Gastrocnemius medialis (tissue), 4 donors: ENCODE measurements at regions not wholly inside any gene's neighbourhood (a gene's known extent, or its start where the extent isn't known, plus 50 kb on each side); places are given as distances from the start of the nearest gene placed in this dataset.

Source experiments
- ATAC-seq, 2 donors: fragments of 150-250 bp; one replicate each; pipeline ENCODE4 v1.9.1; 2016
- DNase-seq, 2 donors: peaks; one replicate each; pipeline ENCODE4 v3.0.0-alpha.2; 2019
- H3K27ac ChIP-seq, 4 donors: fragments of 200-600 bp; sonication (generic); 1 replicate in 1 of 4; 2 replicates in 3 of 4; pipeline ENCODE4 v1.5.1; 2016 to 2018; ENCODE audit warnings: mild to moderate bottlenecking in 2 of 4, moderate library complexity in 1 of 4
- H3K27me3 ChIP-seq, 3 donors: fragments of 200-600 bp; sonication (generic) in 2 of 3; 1 replicate in 1 of 3; 2 replicates in 2 of 3; pipeline versions ENCODE4 v1.5.1 to v1.6.0; 2016 to 2019; ENCODE audit warnings: mild to moderate bottlenecking in 1 of 3, moderate library complexity in 1 of 3
- H3K36me3 ChIP-seq, 2 donors: fragments of 200-600 bp; sonication (generic) in 1 of 2; one replicate each; pipeline ENCODE4 v1.5.1; 2017 to 2018
- H3K4me1 ChIP-seq, 2 donors: fragments of 200-600 bp; sonication (generic) in 1 of 2; one replicate each; pipeline ENCODE4 v1.5.1; 2016 to 2017; ENCODE audit warnings: mild to moderate bottlenecking in 2 of 2
- H3K4me3 ChIP-seq, 4 donors: fragments of 200-600 bp; sonication (generic) in 3 of 4; 1 replicate in 1 of 4; 2 replicates in 3 of 4; pipeline ENCODE4 v1.5.1; 2016 to 2019; ENCODE audit warnings: mild to moderate bottlenecking in 2 of 4
- H3K9me3 ChIP-seq, 3 donors: fragments of 200-600 bp; sonication (generic) in 2 of 3; 1 replicate in 1 of 3; 2 replicates in 2 of 3; pipeline ENCODE4 v1.5.1; 2016 to 2019
- POLR2A ChIP-seq, 2 donors: fragments of 450-650 bp; IDR thresholded peaks; one replicate each; pipeline ENCODE4 v1.6.1; 2017; ENCODE audit warnings: antibody characterized with exemption in 2 of 2, mild to moderate bottlenecking in 2 of 2, moderate library complexity in 2 of 2
- in situ Hi-C, 4 donors: fragments of 200-750 bp; cut with MboI; loops; one replicate each; pipeline versions ENCODE4 v1.15.0 to v1.8.0; 2017; ENCODE audit warnings: low sequenced_read_pairs in 4 of 4
- intact Hi-C: fragments of 100-400 bp; cut with DNase I; formaldehyde crosslinking; loops from one replicate; pipeline ENCODE4 v1.15.1; 2023; ENCODE audit warnings: low total_unique reads
- TF ChIP-seq, protein P1 (sequence below), 5 experiments: fragments of 450-650 bp in 3 of 5; fragments of 200-600 bp in 2 of 5; sonication (generic) in 2 of 5; IDR thresholded peaks in 4 of 5; conservative IDR thresholded peaks in 1 of 5; 1 replicate in 4 of 5; 2 replicates in 1 of 5; pipeline ENCODE4 v1.5.1; 2016 to 2019; ENCODE audit warnings: antibody characterized with exemption in 5 of 5, mild to moderate bottlenecking in 3 of 5, moderate library complexity in 3 of 5

DNA sequence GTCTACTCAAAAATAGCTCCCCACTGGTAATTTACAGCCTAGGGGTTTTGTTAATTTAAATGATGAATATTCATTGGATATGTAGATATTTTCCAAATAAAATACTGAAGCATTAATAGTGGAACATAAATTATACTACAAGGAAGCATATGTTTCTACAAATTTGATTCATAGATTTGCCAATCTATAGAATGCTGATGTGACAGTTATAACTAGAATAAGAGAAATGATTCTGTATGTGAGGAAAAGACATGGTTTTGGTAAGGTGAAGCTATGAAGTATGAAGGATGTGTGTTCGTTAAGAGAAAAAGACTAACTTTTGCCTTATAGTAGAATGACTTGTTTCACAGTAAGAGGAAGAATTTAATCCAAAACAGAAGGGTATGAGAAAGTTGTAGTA is 61.3 kb downstream of the IARS1 start:
- Histone ChIP-seq H3K4me1 (no peaks in the 10 kb centered on the region), H3K9me3 (no peaks in the 10 kb centered on the region), H3K36me3 (peaks cover 0 to 66% of the 10 kb centered on the region in 2 donors), H3K4me3 (no peak overlapping the region), H3K27me3 (no peaks in the 10 kb centered on the region), H3K27ac (no peak overlapping the region)
- TF ChIP-seq, protein P1, sequence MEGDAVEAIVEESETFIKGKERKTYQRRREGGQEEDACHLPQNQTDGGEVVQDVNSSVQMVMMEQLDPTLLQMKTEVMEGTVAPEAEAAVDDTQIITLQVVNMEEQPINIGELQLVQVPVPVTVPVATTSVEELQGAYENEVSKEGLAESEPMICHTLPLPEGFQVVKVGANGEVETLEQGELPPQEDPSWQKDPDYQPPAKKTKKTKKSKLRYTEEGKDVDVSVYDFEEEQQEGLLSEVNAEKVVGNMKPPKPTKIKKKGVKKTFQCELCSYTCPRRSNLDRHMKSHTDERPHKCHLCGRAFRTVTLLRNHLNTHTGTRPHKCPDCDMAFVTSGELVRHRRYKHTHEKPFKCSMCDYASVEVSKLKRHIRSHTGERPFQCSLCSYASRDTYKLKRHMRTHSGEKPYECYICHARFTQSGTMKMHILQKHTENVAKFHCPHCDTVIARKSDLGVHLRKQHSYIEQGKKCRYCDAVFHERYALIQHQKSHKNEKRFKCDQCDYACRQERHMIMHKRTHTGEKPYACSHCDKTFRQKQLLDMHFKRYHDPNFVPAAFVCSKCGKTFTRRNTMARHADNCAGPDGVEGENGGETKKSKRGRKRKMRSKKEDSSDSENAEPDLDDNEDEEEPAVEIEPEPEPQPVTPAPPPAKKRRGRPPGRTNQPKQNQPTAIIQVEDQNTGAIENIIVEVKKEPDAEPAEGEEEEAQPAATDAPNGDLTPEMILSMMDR (IDR thresholded peaks at IDR 0.05 in 4 of 5, conservative IDR thresholded peaks at IDR 0.05 in 1 of 5) = no peak
- TF ChIP-seq POLR2A (IDR thresholded peaks at IDR 0.05) = no peak
- ATAC-seq = no peak
- DNase-seq = no peak
- in situ Hi-C loops (no loop called here), intact Hi-C loops (no loop called here)

DNA sequence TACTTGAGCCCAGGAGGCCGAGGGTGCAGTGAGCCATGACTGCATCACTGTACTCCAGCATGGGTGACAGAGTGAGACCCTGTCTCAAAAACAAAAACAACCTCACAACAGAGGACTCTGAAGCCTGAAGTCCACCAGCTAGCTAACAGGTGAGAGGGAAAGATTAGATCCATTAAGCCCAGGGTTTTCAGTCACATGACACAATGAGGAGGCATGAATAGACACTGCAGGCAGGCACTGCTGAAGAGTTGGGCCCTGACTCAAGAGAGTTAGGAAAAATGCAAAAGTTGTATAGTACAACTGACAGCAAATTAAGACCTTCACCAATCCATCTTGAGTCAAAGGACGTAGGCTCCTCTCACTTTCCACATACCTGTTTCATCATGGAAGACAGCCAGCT is 64.9 kb downstream of the IARS1 start:
- ATAC-seq = no peak
- no peak overlapping the region for H3K4me3 ChIP-seq
- no peaks in the 10 kb centered on the region for H3K9me3 ChIP-seq
- no peak for DNase-seq
- no peak overlapping the region for H3K27ac ChIP-seq
- TF ChIP-seq, protein P1 (IDR thresholded peaks at IDR 0.05 in 4 of 5, conservative IDR thresholded peaks at IDR 0.05 in 1 of 5) = no peak
- TF ChIP-seq POLR2A (IDR thresholded peaks at IDR 0.05) = no peak
- H3K36me3 ChIP-seq = peaks cover 0 to 64% of the 10 kb centered on the region in 2 donors
- no peaks in the 10 kb centered on the region for H3K27me3 ChIP-seq
- no peaks in the 10 kb centered on the region for H3K4me1 ChIP-seq
- in situ Hi-C loops = no loop called here
- intact Hi-C loops = no loop called here

DNA sequence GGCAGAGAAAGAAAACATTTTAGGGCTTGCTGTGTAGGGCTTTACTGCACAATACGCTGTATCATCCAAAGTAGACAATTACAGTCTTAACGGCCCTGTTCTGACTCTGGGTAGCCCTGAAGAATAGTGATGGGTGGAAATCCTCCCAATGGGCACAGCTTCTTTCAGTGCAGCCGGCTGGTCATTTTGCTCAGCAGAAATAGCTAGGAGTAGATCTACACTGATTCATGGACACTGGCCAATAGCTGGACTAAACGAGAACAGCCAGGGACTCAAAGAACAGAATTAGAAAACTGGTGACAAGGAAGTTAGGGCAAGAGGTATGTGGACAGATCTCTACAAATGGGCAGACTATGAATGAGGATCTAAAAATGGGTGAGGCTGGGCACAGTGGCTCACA is 69.3 kb downstream of the IARS1 start:
- in situ Hi-C loops = no loop called here
- H3K36me3 ChIP-seq = peaks cover 0 to 65% of the 10 kb centered on the region in 2 donors
- no peak overlapping the region for H3K4me3 ChIP-seq
- no peak for DNase-seq
- no peaks in the 10 kb centered on the region for H3K9me3 ChIP-seq
- H3K27ac ChIP-seq = no peak overlapping the region
- ATAC-seq = no peak
- no peaks in the 10 kb centered on the region for H3K27me3 ChIP-seq
- no peaks in the 10 kb centered on the region for H3K4me1 ChIP-seq
- TF ChIP-seq, protein P1 (IDR thresholded peaks at IDR 0.05 in 4 of 5, conservative IDR thresholded peaks at IDR 0.05 in 1 of 5) = no peak
- no peak for TF ChIP-seq POLR2A (IDR thresholded peaks at IDR 0.05)
- intact Hi-C loops = no loop called here

DNA sequence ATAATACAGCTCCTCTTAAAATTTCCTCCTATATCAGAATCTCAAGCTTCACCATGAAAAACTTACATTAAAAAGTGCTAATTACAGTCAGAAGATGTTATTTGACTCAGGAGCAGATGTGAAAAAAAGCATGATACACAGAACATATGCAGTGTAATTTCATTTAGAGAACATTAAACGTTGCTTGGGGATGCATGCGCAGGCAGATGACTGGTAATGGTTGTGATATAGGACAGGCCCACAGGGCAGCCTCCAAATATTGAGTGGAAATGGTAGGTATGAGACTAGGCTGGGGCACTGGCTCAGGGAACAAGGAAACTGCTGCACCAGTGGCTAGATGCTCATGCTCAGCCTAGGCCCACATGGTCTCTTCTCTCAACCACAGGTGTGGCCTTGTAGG is 69.7 kb downstream of the IARS1 start:
- Histone ChIP-seq H3K36me3 (peaks cover 0 to 61% of the 10 kb centered on the region in 2 donors), H3K4me3 (no peak overlapping the region), H3K27ac (no peak overlapping the region), H3K9me3 (no peaks in the 10 kb centered on the region), H3K4me1 (no peaks in the 10 kb centered on the region), H3K27me3 (no peaks in the 10 kb centered on the region)
- DNase-seq (no peak), ATAC-seq (no peak)
- in situ Hi-C loops (no loop called here), intact Hi-C loops (no loop called here)
- TF ChIP-seq, protein P1 (IDR thresholded peaks at IDR 0.05 in 4 of 5, conservative IDR thresholded peaks at IDR 0.05 in 1 of 5) = no peak
- no peak for TF ChIP-seq POLR2A (IDR thresholded peaks at IDR 0.05)
